ENCODE measurements at regions not wholly inside any gene's neighbourhood (a gene's known extent, or its start where the extent isn't known, plus 50 kb on each side); places are given as distances from the start of the nearest gene placed in this dataset.

- no peak for DNase-seq (ENCODE audit: low read depth, low spot score)
Measured at GRCh38 chr16:49910541-49911071, 54.7 kb upstream of the ZNF423 start.

DNA sequence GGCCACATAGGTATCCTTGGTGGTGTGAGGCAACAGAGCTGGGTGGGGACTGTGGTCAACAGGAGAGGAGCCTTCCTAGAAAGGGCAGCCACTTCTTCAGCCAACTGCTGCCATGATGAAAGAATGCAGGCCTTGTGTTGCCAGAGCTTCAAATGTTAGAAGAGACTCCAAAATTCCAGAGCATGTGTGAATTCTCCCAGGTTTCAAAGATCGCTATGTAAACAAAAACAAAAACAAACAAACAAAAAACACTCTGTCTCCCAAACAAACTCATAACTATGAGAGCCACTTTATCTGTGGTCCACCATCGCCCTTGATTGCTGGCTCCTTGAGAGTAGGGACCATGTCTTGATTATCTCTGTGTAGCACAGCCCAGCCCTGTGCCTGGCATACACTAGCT is 55.5 kb upstream of the ZNF423 start:
- DNase-seq (ENCODE audit: low read depth, low spot score), result no peak

- no peak for DNase-seq (ENCODE audit: low read depth, low spot score)
Measured at GRCh38 chr16:49912721-49913120, 56.8 kb upstream of the ZNF423 start.

- no peak for DNase-seq (ENCODE audit: low read depth, low spot score)
Measured at GRCh38 chr16:49913720-49914119, 57.8 kb upstream of the ZNF423 start.

- DNase-seq (ENCODE audit: low read depth, low spot score), result no peak
Measured at GRCh38 chr16:49914657-49915056, 58.7 kb upstream of the ZNF423 start.

- DNase-seq (ENCODE audit: low read depth, low spot score), result peak; percentile 17
Measured at GRCh38 chr16:49918257-49918656, 62.3 kb upstream of the ZNF423 start.

DNA sequence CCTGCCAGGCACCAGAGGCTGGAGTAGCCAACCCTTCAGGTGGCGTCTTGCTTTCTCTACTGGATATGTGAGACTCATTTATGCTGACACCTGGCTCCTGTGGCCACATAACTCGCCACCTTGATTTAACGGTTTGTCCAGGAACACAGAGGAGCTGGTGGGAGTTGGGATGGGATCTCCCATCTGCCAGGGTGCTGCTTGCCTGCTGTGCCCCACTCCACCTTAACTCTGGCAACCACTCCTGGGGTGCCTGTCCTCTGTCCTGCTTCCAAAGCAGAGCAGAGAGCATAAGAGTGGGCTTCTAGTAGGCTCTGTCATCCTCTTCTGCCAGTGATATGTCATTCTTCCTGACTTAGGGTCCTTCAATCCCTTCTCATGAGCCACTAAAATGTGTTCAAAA is 63.4 kb upstream of the ZNF423 start:
- no peak for DNase-seq (ENCODE audit: low read depth, low spot score)

GRCh38 chr16:49920397-49920796 is 64.5 kb upstream of the ZNF423 start:
- no peak for DNase-seq (ENCODE audit: low read depth, low spot score)

- DNase-seq (ENCODE audit: low read depth, low spot score), result no peak
Measured at GRCh38 chr16:49921106-49921505, 65.2 kb upstream of the ZNF423 start.

GRCh38 chr16:49921791-49922456 is 66.0 kb upstream of the ZNF423 start:
- DNase-seq (ENCODE audit: low read depth, low spot score), result peak; percentile 60

DNA sequence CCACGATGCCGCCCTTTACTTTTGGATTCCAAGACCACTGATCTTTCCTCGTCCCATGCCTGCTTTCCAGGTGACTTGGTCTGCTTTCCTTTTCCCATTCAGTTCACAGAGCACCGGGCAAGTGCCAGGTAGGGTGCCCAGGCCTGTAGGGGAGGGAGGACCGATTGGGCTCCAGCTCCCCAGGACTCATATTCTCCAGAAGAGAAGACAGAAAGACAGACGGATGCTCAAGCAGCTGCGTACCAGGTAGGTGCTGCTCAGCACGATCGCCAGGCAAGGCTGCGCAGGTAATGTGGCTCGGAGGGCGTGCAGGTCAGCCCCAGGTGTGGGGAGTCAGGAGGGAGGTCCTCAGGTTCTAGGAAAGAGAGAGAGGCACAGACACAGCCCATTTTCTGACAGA is 67.5 kb upstream of the ZNF423 start:
- DNase-seq (ENCODE audit: low read depth, low spot score), result no peak

DNA sequence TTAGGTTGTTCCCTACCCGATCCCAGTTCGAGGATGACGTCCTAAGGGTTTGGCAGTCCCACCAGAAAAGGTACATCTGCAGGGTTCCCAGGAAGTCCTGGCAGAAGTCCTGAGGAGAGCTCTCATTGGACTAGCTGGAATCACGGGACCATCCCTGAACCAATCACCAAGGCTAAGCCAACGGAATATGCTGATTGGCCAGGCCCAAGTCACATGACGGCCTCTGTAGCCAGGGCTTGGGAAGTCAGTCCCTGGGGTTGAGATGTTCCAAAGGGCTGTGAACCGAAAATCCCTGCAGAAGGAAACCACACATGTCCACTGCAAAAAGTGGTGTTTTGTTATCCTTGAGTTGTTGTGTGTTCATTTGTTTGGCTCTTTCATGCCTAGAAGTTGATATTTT is 68.2 kb upstream of the ZNF423 start:
- peak; percentile 9 for DNase-seq (ENCODE audit: low read depth, low spot score)

DNA sequence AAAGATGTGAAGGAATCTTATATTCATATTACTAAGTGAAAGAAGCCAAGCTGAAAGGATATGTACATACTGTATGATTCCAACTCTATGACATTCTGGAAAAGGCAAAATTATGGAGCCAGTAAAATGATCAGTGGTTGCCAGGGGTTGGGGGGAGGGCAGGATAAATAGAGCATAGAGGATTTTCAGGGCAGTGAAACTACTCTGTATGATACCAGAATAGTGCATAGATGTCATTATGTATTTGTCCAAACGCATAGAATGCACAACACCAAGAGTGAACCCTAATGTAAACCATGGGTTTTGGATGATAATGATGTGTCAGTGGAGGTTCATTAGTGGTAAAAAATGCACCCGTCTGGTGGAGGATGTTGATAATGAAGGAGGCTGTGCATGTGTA is 71.0 kb upstream of the ZNF423 start:
- no peak for DNase-seq (ENCODE audit: low read depth, low spot score)

- DNase-seq (ENCODE audit: low read depth, low spot score), result no peak
Measured at GRCh38 chr16:49928176-49929041, 72.5 kb upstream of the ZNF423 start.

DNA sequence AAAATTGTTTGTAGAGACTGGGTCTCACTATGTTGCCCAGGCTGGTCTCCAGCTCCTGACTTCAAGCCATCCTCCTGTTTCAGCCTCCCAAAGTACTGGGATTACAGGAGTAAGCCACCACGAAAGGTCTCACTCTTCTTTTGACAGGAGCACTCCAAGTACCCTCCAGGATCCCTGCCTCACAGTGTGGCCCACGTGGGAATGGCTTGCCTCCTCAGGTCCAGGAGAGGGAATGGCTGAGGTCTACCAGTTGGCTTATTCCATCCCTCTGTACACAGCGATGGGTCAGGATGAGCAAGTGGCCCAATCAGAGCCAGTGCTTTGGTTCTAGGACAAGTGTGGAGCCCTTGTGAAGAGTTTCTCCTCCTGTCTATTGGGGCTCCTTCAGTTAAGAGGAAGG is 73.7 kb upstream of the ZNF423 start:
- no peak for DNase-seq (ENCODE audit: low read depth, low spot score)

- DNase-seq (ENCODE audit: low read depth, low spot score), result no peak
Measured at GRCh38 chr16:49930841-49931240, 74.9 kb upstream of the ZNF423 start.

GRCh38 chr16:49931266-49931665 is 75.4 kb upstream of the ZNF423 start:
- no peak for DNase-seq (ENCODE audit: low read depth, low spot score)

DNA sequence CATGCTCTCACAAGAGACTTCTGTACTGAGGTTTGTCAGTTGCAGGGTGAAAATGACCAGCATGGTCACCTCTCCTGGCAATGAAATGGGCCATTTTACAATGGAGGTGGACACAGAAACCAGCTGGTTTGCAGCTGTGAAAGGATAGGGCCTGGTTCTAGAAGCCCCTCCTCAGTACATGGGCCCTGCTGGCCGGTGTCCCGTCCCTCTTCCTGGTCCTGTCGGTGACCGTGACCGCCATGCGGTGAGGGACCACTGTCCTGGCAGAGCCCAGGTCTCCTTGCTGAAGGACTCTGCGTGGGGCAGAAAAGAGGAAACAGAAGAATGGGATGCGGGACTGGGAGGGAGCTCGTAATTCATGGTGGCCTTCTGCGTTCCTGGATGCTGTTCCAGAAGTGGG is 76.0 kb upstream of the ZNF423 start:
- no peak for DNase-seq (ENCODE audit: low read depth, low spot score)

DNA sequence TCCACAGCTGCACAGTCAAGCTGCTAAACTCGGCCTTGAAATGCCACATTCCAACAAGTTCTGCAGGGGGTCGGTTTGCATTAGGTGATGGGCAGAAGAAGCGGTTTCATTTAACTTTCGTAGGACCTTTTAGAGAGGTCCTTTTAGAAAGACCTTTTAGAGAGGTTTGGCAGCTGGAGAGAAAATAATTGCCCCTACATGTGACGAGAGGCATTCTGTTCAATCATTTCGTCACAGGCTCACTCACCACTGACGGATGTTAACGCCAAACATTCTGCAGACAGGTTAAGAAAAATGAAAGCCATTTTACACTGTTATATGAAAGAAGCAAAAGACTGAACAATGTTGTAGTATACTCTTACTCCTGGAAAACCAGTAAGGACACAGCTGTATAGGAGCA is 76.5 kb upstream of the ZNF423 start:
- DNase-seq (ENCODE audit: low read depth, low spot score), result no peak

DNA sequence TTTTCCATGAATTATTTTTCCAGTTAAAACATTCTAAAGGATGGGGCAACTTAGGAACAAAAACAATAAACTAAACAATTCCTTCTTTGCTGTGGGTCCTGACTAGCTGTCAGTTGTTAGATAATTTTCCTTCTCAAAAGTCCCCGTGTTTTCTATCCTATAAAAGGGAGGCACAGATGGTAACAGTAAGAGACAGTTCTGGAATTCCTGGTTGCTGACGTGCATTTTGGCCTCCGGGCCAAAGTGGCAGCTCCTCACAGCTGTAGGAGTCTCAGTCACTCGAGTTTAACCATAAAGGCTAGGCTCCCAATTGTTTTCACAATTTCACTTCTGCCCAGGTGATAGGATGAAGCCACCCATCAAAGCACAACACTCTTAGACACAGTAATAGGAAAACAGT is 77.0 kb upstream of the ZNF423 start:
- no peak for DNase-seq (ENCODE audit: low read depth, low spot score)

DNA sequence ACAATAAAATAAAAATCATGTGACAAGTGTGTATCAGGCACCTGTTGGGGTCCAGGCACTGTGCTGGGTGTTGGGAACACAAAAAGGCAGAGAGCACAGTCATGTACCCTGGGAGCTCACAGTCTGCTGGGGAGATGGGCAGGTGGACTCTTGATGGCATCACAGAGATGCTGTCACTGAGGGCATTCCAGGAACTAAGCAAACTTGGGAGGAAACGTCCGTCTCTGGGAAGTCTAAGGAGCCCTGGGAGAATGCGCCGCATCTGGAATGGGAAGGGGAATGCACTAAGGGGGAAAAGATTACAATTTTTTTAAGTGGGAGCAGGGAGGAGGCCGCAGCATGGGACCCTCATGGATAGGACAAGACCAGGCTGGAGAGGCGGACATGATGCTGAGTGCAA is 80.9 kb upstream of the ZNF423 start:
- DNase-seq (ENCODE audit: low read depth, low spot score), result no peak

- DNase-seq (ENCODE audit: low read depth, low spot score), result no peak
Measured at GRCh38 chr16:49937886-49938285, 82.0 kb upstream of the ZNF423 start.

DNA sequence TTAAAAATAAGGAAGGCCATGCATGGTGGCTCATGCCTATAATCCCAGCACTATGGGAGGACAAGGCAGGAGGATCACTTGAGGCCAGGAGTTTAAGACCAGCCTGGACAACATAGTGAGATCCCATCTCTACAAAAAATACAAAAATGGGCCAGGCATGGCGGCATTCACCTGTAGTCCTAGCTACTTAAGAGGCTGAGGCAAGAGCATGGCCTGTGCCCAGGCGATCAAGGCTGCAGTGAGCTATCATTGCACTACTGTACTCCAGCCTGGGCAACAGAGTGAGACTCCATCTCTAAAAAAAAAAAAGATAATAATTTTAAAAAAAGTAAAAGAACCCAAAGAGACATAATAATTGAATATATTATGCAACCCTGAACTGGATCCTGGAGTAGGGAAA is 83.6 kb upstream of the ZNF423 start:
- DNase-seq (ENCODE audit: low read depth, low spot score), result no peak
